H1 (cell line): ENCODE measurements at regions not wholly inside any gene's neighbourhood (a gene's known extent, or its start where the extent isn't known, plus 50 kb on each side); places are given as distances from the start of the nearest gene placed in this dataset.
A peak's percentile ranks its signal among the peaks of the same experiment; 100 is the strongest.

Source experiments
- CTCF ChIA-PET: fragments of 300-600 bp; sonication (Branson Sonifier 250); formaldehyde crosslinking; loops from one replicate; lab custom pipeline; 2021; ENCODE audit not compliant: partially characterized antibody; lab: Charles Lee
- POLR2A ChIA-PET: fragments of 300-600 bp; sonication (Branson Sonifier 250); formaldehyde crosslinking; loops from one replicate; lab custom pipeline; 2021; ENCODE audit warnings: inconsistent platforms; ENCODE audit not compliant: partially characterized antibody; lab: Charles Lee
- DNase-seq, 2 experiments: peaks; one replicate each; pipeline versions ENCODE4 v3.0.0 to v3.0.0-alpha.2; 2010 to 2022; ENCODE audit warnings: low spot score in 2 of 2, low read depth in 1 of 2, mixed read lengths in 1 of 2
- FAIRE-seq: peaks from 2 replicates; lab custom pipeline; 2011; peaks lifted over from hg19 to GRCh38; lab: Jason Lieb, UNC
- H2AFZ ChIP-seq: 2 replicates; pipeline ENCODE4 v1.8.1; 2012; ENCODE audit warnings: low read length, inconsistent platforms
- H2AK5ac ChIP-seq: 2 replicates; pipeline ENCODE4 v1.6.1; 2013; ENCODE audit warnings: low read depth, low read length
- H2BK120ac ChIP-seq: replicated peaks from 2 replicates; pipeline ENCODE3; 2013; ENCODE audit warnings: low read depth, low read length, inconsistent platforms
- H2BK12ac ChIP-seq: 2 replicates; pipeline ENCODE4 v1.6.1; 2013; ENCODE audit warnings: low read depth, low read length
- H2BK15ac ChIP-seq: 2 replicates; pipeline ENCODE4 v1.6.1; 2013; ENCODE audit warnings: low read length
- H2BK20ac ChIP-seq: 2 replicates; pipeline ENCODE4 v1.6.1; 2013; ENCODE audit warnings: low read length
- H2BK5ac ChIP-seq: 2 replicates; pipeline ENCODE4 v1.6.1; 2013; ENCODE audit warnings: low read depth, low read length
- H3K14ac ChIP-seq: 2 replicates; pipeline ENCODE4 v1.6.1; 2013; ENCODE audit warnings: inconsistent platforms; ENCODE audit not compliant: insufficient read length
- H3K18ac ChIP-seq: 2 replicates; pipeline ENCODE4 v1.6.1; 2013; ENCODE audit warnings: low read length; ENCODE audit errors: extremely low read depth
- H3K23ac ChIP-seq: 2 replicates; pipeline ENCODE4 v1.6.1; 2013; ENCODE audit warnings: inconsistent platforms; ENCODE audit not compliant: insufficient read length
- H3K23me2 ChIP-seq: 2 replicates; pipeline ENCODE4 v1.6.1; 2013; ENCODE audit warnings: low read depth, low read length
- H3K27ac ChIP-seq: 2 replicates; pipeline ENCODE4 v1.6.1; 2011; ENCODE audit warnings: low read depth, low read length, inconsistent platforms
- H3K27me3 ChIP-seq, 4 experiments: replicated peaks in 1 of 4; 1 replicate in 1 of 4; 2 replicates in 3 of 4; pipeline versions ENCODE4 v1.6.1 to v1.8.1; 2011 to 2013; ENCODE audit warnings: low read length in 3 of 4, mild to moderate bottlenecking in 3 of 4, inconsistent platforms in 2 of 4, mixed read lengths in 2 of 4, moderate library complexity in 1 of 4; ENCODE audit not compliant: control insufficient read depth in 3 of 4, insufficient read depth in 3 of 4; ENCODE audit errors: extremely low read depth in 1 of 4
- H3K36me3 ChIP-seq, 4 experiments: 2 replicates each; pipeline versions ENCODE4 v1.6.1 to v1.8.1; 2011 to 2013; ENCODE audit warnings: mild to moderate bottlenecking in 4 of 4, low read length in 3 of 4, moderate library complexity in 2 of 4, control low read depth in 1 of 4, inconsistent platforms in 1 of 4; ENCODE audit not compliant: insufficient read depth in 4 of 4, control insufficient read depth in 2 of 4
- H3K4ac ChIP-seq: replicated peaks from 2 replicates; pipeline ENCODE3; 2013; ENCODE audit warnings: low read length, low read depth, mixed read lengths, inconsistent platforms; ENCODE audit not compliant: insufficient read length
- H3K4me1 ChIP-seq, 4 experiments: replicated peaks in 1 of 4; 1 replicate in 1 of 4; 2 replicates in 3 of 4; pipeline versions ENCODE4 v1.6.1 to v1.8.1; 2011 to 2013; ENCODE audit warnings: low read length in 3 of 4, inconsistent platforms in 2 of 4, mixed read lengths in 1 of 4; ENCODE audit not compliant: insufficient read depth in 4 of 4, control insufficient read depth in 3 of 4
- H3K4me2 ChIP-seq, 2 experiments: 2 replicates each; pipeline versions ENCODE4 v1.6.1 to v1.8.1; 2011 to 2013; ENCODE audit warnings: low read depth in 2 of 2, low read length in 2 of 2, control low read depth in 1 of 2, inconsistent platforms in 1 of 2, mild to moderate bottlenecking in 1 of 2; ENCODE audit not compliant: insufficient read depth in 1 of 2
- H3K4me3 ChIP-seq, 4 experiments: fragments of 200-600, 300-600 bp in 1 of 4; sonication (generic), shearing (Covaris generic), sonication (Bioruptor Twin) in 1 of 4; 2 replicates each; pipeline versions ENCODE4 v1.5.1 to v1.8.1; 2011 to 2016; ENCODE audit warnings: low read length in 4 of 4, low read depth in 3 of 4, control low read depth in 2 of 4, inconsistent platforms in 2 of 4, mild to moderate bottlenecking in 2 of 4, mixed read lengths in 1 of 4, moderate library complexity in 1 of 4; ENCODE audit not compliant: insufficient read depth in 2 of 4; ENCODE audit errors: extremely low read depth in 1 of 4
- H3K56ac ChIP-seq: replicated peaks from 2 replicates; pipeline ENCODE3; 2013; ENCODE audit warnings: low read depth, mild to moderate bottlenecking, mixed read lengths, low read length, inconsistent platforms; ENCODE audit not compliant: insufficient read length
- H3K79me1 ChIP-seq: 2 replicates; pipeline ENCODE4 v1.6.1; 2013; ENCODE audit warnings: low read depth, low read length, control low read depth
- H3K79me2 ChIP-seq, 2 experiments: 2 replicates each; pipeline versions ENCODE4 v1.6.1 to v1.8.1; 2012 to 2013; ENCODE audit warnings: low read length in 2 of 2, mild to moderate bottlenecking in 2 of 2, inconsistent platforms in 1 of 2; ENCODE audit not compliant: insufficient read depth in 2 of 2, control insufficient read depth in 1 of 2
- H3K9ac ChIP-seq, 4 experiments: replicated peaks in 1 of 4; 1 replicate in 1 of 4; 2 replicates in 3 of 4; pipeline versions ENCODE4 v1.6.1 to v1.8.1; 2011 to 2013; ENCODE audit warnings: low read depth in 3 of 4, low read length in 3 of 4, control low read depth in 2 of 4, mild to moderate bottlenecking in 2 of 4, moderate library complexity in 2 of 4, inconsistent platforms in 1 of 4; ENCODE audit errors: extremely low read depth in 1 of 4
- H3K9me3 ChIP-seq, 2 experiments: 2 replicates each; pipeline versions ENCODE4 v1.6.1 to v1.8.1; 2012 to 2013; ENCODE audit warnings: mild to moderate bottlenecking in 2 of 2, moderate library complexity in 2 of 2, control low read depth in 1 of 2, inconsistent platforms in 1 of 2, low read depth in 1 of 2, low read length in 1 of 2, mixed read lengths in 1 of 2; ENCODE audit not compliant: insufficient read depth in 2 of 2
- H4K20me1 ChIP-seq, 2 experiments: replicated peaks in 1 of 2; 2 replicates each; pipeline versions ENCODE3 to v1.8.1; 2011 to 2013; ENCODE audit warnings: inconsistent platforms in 2 of 2, low read length in 2 of 2, mild to moderate bottlenecking in 1 of 2; ENCODE audit not compliant: insufficient read depth in 2 of 2, control insufficient read depth in 1 of 2
- H4K5ac ChIP-seq: 2 replicates; pipeline ENCODE4 v1.6.1; 2013; ENCODE audit warnings: low read length, low read depth, mixed read lengths, inconsistent platforms; ENCODE audit not compliant: insufficient read length
- H4K8ac ChIP-seq: 2 replicates; pipeline ENCODE4 v1.8.0; 2013; ENCODE audit warnings: mild to moderate bottlenecking, moderate library complexity, low read length, inconsistent platforms; ENCODE audit not compliant: insufficient read depth; ENCODE audit errors: extremely low read depth
- H4K91ac ChIP-seq: replicated peaks from 2 replicates; pipeline ENCODE3; 2013; ENCODE audit warnings: low read length, mixed read lengths, inconsistent platforms; ENCODE audit not compliant: insufficient read length
- CBX8 ChIP-seq: fragments of 300-800, 300-1000 bp; sonication (generic); IDR thresholded peaks from 2 replicates; pipeline ENCODE4 v1.7.1; 2016; ENCODE audit warnings: low read depth, low read length, borderline replicate concordance
- CEBPB ChIP-seq: IDR thresholded peaks from 2 replicates; pipeline ENCODE4 v1.6.1; 2012; ENCODE audit warnings: low read depth, low read length

- ChIA-PET POLR2A (no interaction called here), CTCF (interaction anchor here (1.0 kb wide), 2 partner anchors 37 to 62 kb away, joined by 3 read pairs; no protein-coding TSS in a partner anchor)
- H3K14ac ChIP-seq = no peak overlapping the region
- no peak overlapping the region for H3K56ac ChIP-seq
- H3K18ac ChIP-seq = no peak overlapping the region
- H2BK15ac ChIP-seq = no peak overlapping the region
- no peaks in the 10 kb centered on the region for H3K27me3 ChIP-seq
- no peak overlapping the region for H3K4me3 ChIP-seq
- H4K91ac ChIP-seq = no peak overlapping the region
- H3K4ac ChIP-seq = no peak overlapping the region
- no peak overlapping the region for H3K27ac ChIP-seq
- no peak overlapping the region for H2AFZ ChIP-seq
- H4K5ac ChIP-seq = no peak overlapping the region
- H3K9me3 ChIP-seq = no peaks in the 10 kb centered on the region
- no peak overlapping the region for H2BK12ac ChIP-seq
- H2BK5ac ChIP-seq = no peak overlapping the region
- H2BK120ac ChIP-seq = no peak overlapping the region
- no peaks in the 10 kb centered on the region for H4K20me1 ChIP-seq
- H3K23ac ChIP-seq = no peak overlapping the region
- H2AK5ac ChIP-seq = no peak overlapping the region
- no peak overlapping the region for H3K4me2 ChIP-seq
- H3K23me2 ChIP-seq = no peaks in the 10 kb centered on the region
- FAIRE-seq = no peak
- H3K79me2 ChIP-seq = no peaks in the 10 kb centered on the region
- no peak overlapping the region for H3K9ac ChIP-seq
- no peaks in the 10 kb centered on the region for H3K36me3 ChIP-seq
- H3K4me1 ChIP-seq = peaks cover 0 to 5% (median 4%) of the 10 kb centered on the region in 4 experiments; a peak in 3 of 7 replicates
- H3K79me1 ChIP-seq = no peaks in the 10 kb centered on the region
- TF ChIP-seq CEBPB = 0 out of 2 replicates have a peak, but pooled peaks have one; percentile 18
- no peak for TF ChIP-seq CBX8
- TF ChIP-seq, all 59 proteins: peak for 1
- H2BK20ac ChIP-seq = no peak overlapping the region
- H4K8ac ChIP-seq = no peak overlapping the region
- no peak for DNase-seq
Measured at GRCh38 chr3:132788301-132788671, 66.1 kb upstream of the NPHP3 start.
